Upper lobe of left lung (tissue), 6 donors: ENCODE measurements at regions not wholly inside any gene's neighbourhood (a gene's known extent, or its start where the extent isn't known, plus 50 kb on each side); places are given as distances from the start of the nearest gene placed in this dataset.

Experiments used
- ATAC-seq, 2 donors: fragments of 200-7000 bp; cut with Tn5 transposase; one replicate each; pipeline ENCODE4 v1.9.1; 2022; ENCODE audit warnings: mild to moderate bottlenecking in 2 of 2, moderate library complexity in 2 of 2; ENCODE audit not compliant: low FRiP score in 2 of 2
- DNase-seq, 2 donors: peaks; one replicate each; pipeline ENCODE4 v3.0.0-alpha.2; 2019 to 2020
- H3K27ac ChIP-seq, 4 donors: fragments of 200-600 bp; sonication (generic); one replicate each; pipeline ENCODE4 v1.5.1; 2016 to 2019
- H3K27me3 ChIP-seq, 4 donors: fragments of 200-600 bp; sonication (generic); one replicate each; pipeline ENCODE4 v1.5.1; 2017 to 2019
- H3K36me3 ChIP-seq, 4 donors: fragments of 200-600 bp; sonication (generic); one replicate each; pipeline ENCODE4 v1.5.1; 2016 to 2019
- H3K4me1 ChIP-seq, 4 donors: fragments of 200-600 bp; sonication (generic); one replicate each; pipeline ENCODE4 v1.5.1; 2018 to 2019
- H3K4me3 ChIP-seq, 4 donors: fragments of 200-600 bp; sonication (generic); one replicate each; pipeline ENCODE4 v1.5.1; 2017 to 2019; ENCODE audit warnings: mild to moderate bottlenecking in 2 of 4, moderate library complexity in 1 of 4
- H3K9me3 ChIP-seq, 4 donors: fragments of 200-600 bp; sonication (generic); one replicate each; pipeline ENCODE4 v1.5.1; 2018 to 2019
- EP300 ChIP-seq, 4 donors: sonication (generic); formaldehyde crosslinking; IDR thresholded peaks; one replicate each; pipeline ENCODE4 v1.5.1; 2017; ENCODE audit warnings: antibody characterized with exemption in 4 of 4, control low read depth in 2 of 4
- POLR2A ChIP-seq, 4 donors: fragments of 450-650 bp; IDR thresholded peaks; one replicate each; pipeline ENCODE4 v1.5.1; 2016 to 2017; ENCODE audit warnings: antibody characterized with exemption in 4 of 4, mild to moderate bottlenecking in 2 of 4
- POLR2AphosphoS5 ChIP-seq, 2 donors: sonication (generic); formaldehyde crosslinking; IDR thresholded peaks; one replicate each; pipeline ENCODE4 v1.5.1; 2017; ENCODE audit warnings: antibody characterized with exemption in 2 of 2
- WGBS, 2 donors: methylation state at CpG; one replicate each; pipeline ENCODE4 v1.1.5; 2017 to 2018; 5-methylcytosine and 5-hydroxymethylcytosine counted together
- TF ChIP-seq, protein P1 (sequence below), 6 experiments: fragments of 450-650 bp in 4 of 6; fragments of 200-600 bp in 2 of 6; sonication (generic) in 2 of 6; IDR thresholded peaks; one replicate each; pipeline ENCODE4 v1.5.1; 2016 to 2019; ENCODE audit warnings: antibody characterized with exemption in 6 of 6
- donor health status: DM: no; HTN: no; CAD: no; lungs with moderate emphysema.
- donor health status: DM: no; HTN: yes; CAD: no; lungs with severe emphysema.

DNA sequence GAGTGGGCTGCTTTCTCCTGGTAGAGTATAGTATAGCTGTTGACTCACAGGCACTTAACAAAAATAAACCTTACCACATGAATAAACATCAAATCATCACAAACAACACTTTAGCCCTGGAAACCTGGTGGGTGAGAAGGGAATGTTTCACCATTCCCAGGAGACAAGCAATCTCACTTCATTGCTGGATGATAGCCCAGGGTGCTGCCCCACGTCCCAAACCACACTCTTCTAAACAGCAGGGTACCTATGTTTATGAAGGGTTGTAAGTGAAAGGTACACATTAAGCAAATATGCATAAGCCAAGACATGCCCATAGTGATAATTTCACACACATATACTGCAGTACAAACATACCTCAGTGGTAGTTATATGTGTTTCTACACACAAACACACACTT, 276.2 kb downstream of the FGFR2 start:
- DNase-seq (no peak), ATAC-seq (no peak)
- Histone ChIP-seq H3K27me3 (no peaks in the 10 kb centered on the region), H3K4me3 (no peak overlapping the region), H3K9me3 (no peaks in the 10 kb centered on the region), H3K36me3 (no peaks in the 10 kb centered on the region), H3K27ac (no peak overlapping the region), H3K4me1 (peaks cover 0 to 4% (median 0%) of the 10 kb centered on the region in 4 donors)
- WGBS, 2 donors: 29 to 50% methylated on average over 1 of the region's 1 CpG
- TF ChIP-seq POLR2AphosphoS5 (IDR thresholded peaks at IDR 0.05) (no peak), EP300 (IDR thresholded peaks at IDR 0.05) (no peak), POLR2A (IDR thresholded peaks at IDR 0.05) (no peak)
- TF ChIP-seq, protein P1, sequence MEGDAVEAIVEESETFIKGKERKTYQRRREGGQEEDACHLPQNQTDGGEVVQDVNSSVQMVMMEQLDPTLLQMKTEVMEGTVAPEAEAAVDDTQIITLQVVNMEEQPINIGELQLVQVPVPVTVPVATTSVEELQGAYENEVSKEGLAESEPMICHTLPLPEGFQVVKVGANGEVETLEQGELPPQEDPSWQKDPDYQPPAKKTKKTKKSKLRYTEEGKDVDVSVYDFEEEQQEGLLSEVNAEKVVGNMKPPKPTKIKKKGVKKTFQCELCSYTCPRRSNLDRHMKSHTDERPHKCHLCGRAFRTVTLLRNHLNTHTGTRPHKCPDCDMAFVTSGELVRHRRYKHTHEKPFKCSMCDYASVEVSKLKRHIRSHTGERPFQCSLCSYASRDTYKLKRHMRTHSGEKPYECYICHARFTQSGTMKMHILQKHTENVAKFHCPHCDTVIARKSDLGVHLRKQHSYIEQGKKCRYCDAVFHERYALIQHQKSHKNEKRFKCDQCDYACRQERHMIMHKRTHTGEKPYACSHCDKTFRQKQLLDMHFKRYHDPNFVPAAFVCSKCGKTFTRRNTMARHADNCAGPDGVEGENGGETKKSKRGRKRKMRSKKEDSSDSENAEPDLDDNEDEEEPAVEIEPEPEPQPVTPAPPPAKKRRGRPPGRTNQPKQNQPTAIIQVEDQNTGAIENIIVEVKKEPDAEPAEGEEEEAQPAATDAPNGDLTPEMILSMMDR (IDR thresholded peaks at IDR 0.05): no peak

DNA sequence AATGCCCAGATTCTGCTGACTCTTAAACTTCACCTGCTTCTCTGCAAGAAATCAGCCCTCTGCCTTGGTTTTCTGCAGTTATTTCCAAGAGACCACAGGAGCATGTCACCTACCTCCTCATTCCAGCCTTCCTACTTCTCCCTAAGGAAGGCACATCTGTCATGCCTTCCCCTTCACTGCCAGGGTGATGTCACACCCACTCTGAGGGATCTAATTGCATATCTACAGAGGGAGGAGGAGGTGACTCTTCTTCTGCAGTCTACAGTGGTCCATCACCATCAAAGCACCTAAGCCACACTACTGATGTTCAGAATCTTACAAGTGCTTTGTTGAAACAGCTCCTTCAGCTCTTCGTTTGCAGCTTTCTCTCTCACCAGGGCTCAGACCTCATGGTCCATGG, 275.5 kb downstream of the FGFR2 start:
- Histone ChIP-seq H3K27me3 (no peaks in the 10 kb centered on the region), H3K4me3 (no peak overlapping the region), H3K9me3 (no peaks in the 10 kb centered on the region), H3K4me1 (peaks cover 0 to 4% (median 0%) of the 10 kb centered on the region in 4 donors), H3K27ac (no peak overlapping the region), H3K36me3 (no peaks in the 10 kb centered on the region)
- TF ChIP-seq POLR2AphosphoS5 (IDR thresholded peaks at IDR 0.05) (no peak), POLR2A (IDR thresholded peaks at IDR 0.05) (no peak), EP300 (IDR thresholded peaks at IDR 0.05) (no peak)
- TF ChIP-seq, protein P1 (IDR thresholded peaks at IDR 0.05): no peak
- WGBS, 2 donors: 60 to 69% methylated on average over 1 of the region's 1 CpG
- ATAC-seq (no peak), DNase-seq (no peak)

DNA sequence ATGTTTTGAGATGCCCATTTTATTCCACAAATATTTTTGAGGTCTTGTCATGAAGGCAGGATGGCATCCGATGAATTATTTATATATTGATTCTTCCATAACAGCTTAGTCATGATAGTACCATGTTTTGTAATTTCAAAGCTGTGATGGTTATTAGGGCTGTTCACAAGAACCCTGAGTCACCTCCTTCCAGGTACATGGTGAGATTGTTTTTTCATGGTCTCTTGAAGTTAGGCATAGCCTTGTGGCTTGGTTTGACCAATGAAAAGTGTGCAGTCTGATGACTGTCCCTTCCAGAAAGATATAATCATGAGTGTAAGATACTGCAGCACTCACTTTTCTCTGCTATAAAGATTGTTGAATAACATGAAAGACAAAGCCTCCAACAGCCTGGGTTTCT, 274.8 kb downstream of the FGFR2 start:
- H3K27ac ChIP-seq: no peak overlapping the region
- DNase-seq: no peak
- H3K27me3 ChIP-seq: no peaks in the 10 kb centered on the region
- no peaks in the 10 kb centered on the region for H3K36me3 ChIP-seq
- WGBS, 2 donors: 100% methylated on average over 1 of the region's 1 CpG
- TF ChIP-seq, protein P1 (IDR thresholded peaks at IDR 0.05): no peak
- no peak for TF ChIP-seq POLR2AphosphoS5 (IDR thresholded peaks at IDR 0.05)
- no peak for TF ChIP-seq POLR2A (IDR thresholded peaks at IDR 0.05)
- no peak for TF ChIP-seq EP300 (IDR thresholded peaks at IDR 0.05)
- H3K4me1 ChIP-seq: peaks cover 0 to 4% (median 0%) of the 10 kb centered on the region in 4 donors
- H3K4me3 ChIP-seq: no peak overlapping the region
- no peaks in the 10 kb centered on the region for H3K9me3 ChIP-seq
- no peak for ATAC-seq

DNA sequence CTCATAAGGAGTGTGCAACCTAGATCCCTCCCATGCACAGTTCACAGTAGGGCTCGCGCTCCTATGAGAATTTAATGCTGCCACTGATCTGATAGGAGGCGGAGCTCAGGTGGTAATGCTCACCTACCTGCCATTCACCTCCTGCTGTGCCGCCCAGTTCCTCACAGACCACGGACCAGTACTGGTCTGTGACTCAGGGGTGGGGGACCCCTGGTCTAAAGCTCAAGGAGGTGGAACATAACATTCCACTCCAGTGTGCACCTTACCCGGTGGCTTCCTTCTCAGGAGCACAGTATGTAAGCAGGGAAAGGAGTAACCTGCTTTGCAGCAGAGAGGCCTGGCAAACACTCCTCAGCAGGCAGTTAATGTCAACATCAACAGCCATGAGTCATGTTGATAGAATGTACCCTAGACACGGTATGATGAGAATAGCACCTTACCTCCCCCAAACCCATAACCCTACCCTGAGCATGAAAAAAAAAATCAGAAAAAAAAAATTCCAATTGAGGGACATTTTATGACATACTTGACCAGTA, 273.5 kb downstream of the FGFR2 start:
- Histone ChIP-seq H3K4me1 (peaks cover 0 to 4% (median 0%) of the 10 kb centered on the region in 4 donors), H3K4me3 (no peak overlapping the region), H3K27ac (peak overlapping the region in 1 of 4 donors; percentile 53), H3K36me3 (no peaks in the 10 kb centered on the region), H3K9me3 (no peaks in the 10 kb centered on the region), H3K27me3 (no peaks in the 10 kb centered on the region)
- WGBS, 2 donors: 74 to 80% methylated on average over 5 to 7 of the region's 7 CpGs
- DNase-seq (peak in 1 of 2 donors; percentile 53), ATAC-seq (peak; percentile 28 to 77)
- no peak for TF ChIP-seq POLR2AphosphoS5 (IDR thresholded peaks at IDR 0.05)
- TF ChIP-seq, protein P1 (IDR thresholded peaks at IDR 0.05): no peak
- no peak for TF ChIP-seq POLR2A (IDR thresholded peaks at IDR 0.05)
- TF ChIP-seq EP300 (IDR thresholded peaks at IDR 0.05): peak in 1 of 4 donors; percentile 10
